DOHH2 (cell line): ENCODE measurements at regions not wholly inside any gene's neighbourhood (a gene's known extent, or its start where the extent isn't known, plus 50 kb on each side); places are given as distances from the start of the nearest gene placed in this dataset.

Experiments
- H3F3A ChIP-seq: fragments of 200-600 bp; sonication (generic), shearing (Covaris generic); 2 replicates; pipeline ENCODE4 v1.6.0; 2016; ENCODE audit warnings: antibody characterized with exemption, mild to moderate bottlenecking; ENCODE audit not compliant: control insufficient read depth, insufficient read depth
- H3K27ac ChIP-seq: fragments of 200-600 bp; sonication (generic); 2 replicates; pipeline ENCODE4 v1.5.1; 2014; ENCODE audit warnings: low read depth, mild to moderate bottlenecking, low read length, moderate library complexity
- H3K27me3 ChIP-seq: fragments of 200-600 bp; sonication (generic); 2 replicates; pipeline ENCODE4 v1.6.1; 2014; ENCODE audit warnings: mild to moderate bottlenecking, low read length, mixed read lengths; ENCODE audit not compliant: control insufficient read depth
- H3K36me3 ChIP-seq: fragments of 200-600 bp; sonication (generic); 2 replicates; pipeline ENCODE4 v1.6.1; 2014; ENCODE audit warnings: mild to moderate bottlenecking, low read length, moderate library complexity, mixed read lengths; ENCODE audit not compliant: control insufficient read depth
- H3K4me1 ChIP-seq: fragments of 200-600 bp; sonication (generic); 2 replicates; pipeline ENCODE4 v1.6.1; 2014; ENCODE audit warnings: mild to moderate bottlenecking, low read length, mixed read lengths; ENCODE audit not compliant: control insufficient read depth
- H3K4me2 ChIP-seq: fragments of 200-600 bp; sonication (generic); 2 replicates; pipeline ENCODE4 v1.6.0; 2014; ENCODE audit warnings: mild to moderate bottlenecking, low read length, moderate library complexity
- H3K4me3 ChIP-seq: fragments of 200-600 bp; sonication (generic); 2 replicates; pipeline ENCODE4 v1.5.1; 2014; ENCODE audit warnings: mild to moderate bottlenecking, low read length, mixed read lengths
- H3K79me2 ChIP-seq: fragments of 200-600 bp; sonication (generic); 2 replicates; pipeline ENCODE4 v1.6.1; 2014; ENCODE audit warnings: mild to moderate bottlenecking, low read length, mixed read lengths; ENCODE audit not compliant: control insufficient read depth
- H3K9me2 ChIP-seq: fragments of 200-600 bp; sonication (generic); replicated peaks from 2 replicates; pipeline ENCODE4 v1.6.1; 2014; ENCODE audit warnings: mild to moderate bottlenecking, low read length, mixed read lengths; ENCODE audit not compliant: control insufficient read depth
- H3K9me3 ChIP-seq: fragments of 200-600 bp; sonication (generic); 2 replicates; pipeline ENCODE4 v1.6.1; 2014; ENCODE audit warnings: antibody characterized with exemption, low read length, mixed read lengths; ENCODE audit not compliant: control insufficient read depth, insufficient read depth
- H4K20me1 ChIP-seq: fragments of 200-600 bp; sonication (generic); 2 replicates; pipeline ENCODE4 v1.6.0; 2014; ENCODE audit warnings: low read depth, mild to moderate bottlenecking, antibody characterized with exemption, low read length, moderate library complexity; ENCODE audit not compliant: control insufficient read depth, insufficient read depth
- CTCF ChIP-seq: fragments of 200-600 bp; sonication (generic); IDR thresholded peaks from one replicate; pipeline ENCODE4 v1.5.1; 2014; ENCODE audit warnings: antibody characterized with exemption, mild to moderate bottlenecking, low read depth, low read length; ENCODE audit not compliant: poor library complexity, severe bottlenecking
- EZH2phosphoT487 ChIP-seq: fragments of 200-600 bp; sonication (generic); IDR thresholded peaks from 2 replicates; pipeline ENCODE4 v1.6.1; 2017; ENCODE audit warnings: borderline replicate concordance, mild to moderate bottlenecking, antibody characterized with exemption, low read length, moderate library complexity, mixed read lengths

GRCh38 chr9:8208465-8208864 lies 408.9 kb upstream of the DMAC1 start:
- no peak overlapping the region for H3K4me2 ChIP-seq
- TF ChIP-seq EZH2phosphoT487: no peak
- no peak for TF ChIP-seq CTCF
- H4K20me1 ChIP-seq: no peaks in the 10 kb centered on the region
- H3K9me3 ChIP-seq: no peaks in the 10 kb centered on the region
- no peaks in the 10 kb centered on the region for H3K27me3 ChIP-seq
- H3K36me3 ChIP-seq: no peaks in the 10 kb centered on the region
- no peaks in the 10 kb centered on the region for H3K79me2 ChIP-seq
- no peak overlapping the region for H3K27ac ChIP-seq
- H3F3A ChIP-seq: no peaks in the 10 kb centered on the region
- H3K9me2 ChIP-seq: no peaks in the 10 kb centered on the region
- H3K4me3 ChIP-seq: no peak overlapping the region
- H3K4me1 ChIP-seq: no peaks in the 10 kb centered on the region

DNA sequence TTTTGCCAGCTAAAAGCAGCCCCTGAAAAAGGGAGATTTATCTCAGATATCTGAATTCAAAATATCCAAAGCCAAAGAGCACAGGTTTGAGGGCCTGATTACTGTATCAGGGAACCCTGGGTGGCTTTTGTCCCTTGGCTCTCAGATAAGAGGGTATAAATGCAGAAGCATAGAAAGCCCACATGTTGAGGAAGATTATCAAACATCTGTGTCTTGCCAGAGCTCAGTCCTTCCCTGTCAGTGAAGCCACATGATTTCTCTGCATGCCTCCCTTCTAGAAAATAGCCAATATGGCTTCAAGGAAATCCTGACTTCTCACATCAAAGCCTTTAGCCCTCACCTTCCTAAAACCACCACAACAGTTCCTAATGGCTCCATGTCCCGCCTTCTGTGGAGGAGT lies 408.0 kb upstream of the DMAC1 start:
- no peaks in the 10 kb centered on the region for H4K20me1 ChIP-seq

DNA sequence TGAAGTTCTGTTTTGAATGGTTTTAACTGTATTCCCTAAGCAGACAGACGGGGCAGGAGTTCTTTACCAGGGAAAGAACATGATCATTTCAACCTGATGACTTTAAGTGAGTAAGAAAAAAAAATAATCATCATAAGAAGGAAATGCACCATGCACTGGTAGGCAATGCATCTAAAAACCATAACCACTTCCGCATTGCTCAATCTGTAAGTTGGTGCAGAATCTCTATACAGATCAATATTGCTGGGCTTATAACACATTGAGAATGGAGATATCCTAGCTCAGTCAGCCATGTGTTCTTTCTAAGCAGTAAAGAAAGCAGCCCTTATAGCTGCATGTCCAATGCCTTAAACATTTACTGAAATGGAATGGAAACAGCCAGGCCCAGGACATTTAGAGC lies 407.1 kb upstream of the DMAC1 start:
- H3F3A ChIP-seq: no peaks in the 10 kb centered on the region
- no peak overlapping the region for H3K4me2 ChIP-seq
- H3K36me3 ChIP-seq: no peaks in the 10 kb centered on the region
- no peak overlapping the region for H3K27ac ChIP-seq
- no peaks in the 10 kb centered on the region for H3K79me2 ChIP-seq
- TF ChIP-seq CTCF (no peak), EZH2phosphoT487 (no peak)
- H4K20me1 ChIP-seq: no peaks in the 10 kb centered on the region
- H3K4me3 ChIP-seq: no peak overlapping the region
- no peaks in the 10 kb centered on the region for H3K9me2 ChIP-seq
- H3K27me3 ChIP-seq: no peaks in the 10 kb centered on the region
- H3K9me3 ChIP-seq: no peaks in the 10 kb centered on the region
- no peaks in the 10 kb centered on the region for H3K4me1 ChIP-seq

More for the DNA sequence above, 408.0 kb upstream of the DMAC1 start:
- Histone ChIP-seq H3K4me3 (no peak overlapping the region), H3K4me2 (no peak overlapping the region), H3K9me2 (no peaks in the 10 kb centered on the region), H3K79me2 (no peaks in the 10 kb centered on the region), H3K9me3 (no peaks in the 10 kb centered on the region), H3K27me3 (no peaks in the 10 kb centered on the region), H3K36me3 (no peaks in the 10 kb centered on the region), H3F3A (no peaks in the 10 kb centered on the region), H3K4me1 (no peaks in the 10 kb centered on the region), H3K27ac (no peak overlapping the region)
- no peak for TF ChIP-seq EZH2phosphoT487
- TF ChIP-seq CTCF: no peak

DNA sequence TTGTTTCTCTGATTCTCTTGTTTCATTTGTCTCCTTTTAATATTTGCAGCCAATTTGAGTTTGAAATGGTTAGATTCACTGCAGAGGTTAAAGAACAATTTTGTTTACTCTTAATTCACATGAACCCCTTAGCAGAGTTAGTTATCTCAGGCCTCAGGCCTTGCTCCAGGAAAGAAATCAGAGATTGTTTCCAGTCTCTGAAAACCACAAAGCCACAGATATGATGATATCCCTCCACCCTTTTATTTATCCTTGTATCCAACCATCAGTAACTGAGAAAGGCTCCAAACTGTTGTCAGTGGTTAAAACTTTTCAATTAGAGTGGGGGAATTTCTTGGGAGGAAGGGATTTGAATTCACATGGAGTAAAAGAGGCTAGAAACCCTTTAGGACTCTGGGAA lies 406.0 kb upstream of the DMAC1 start:
- Histone ChIP-seq H3K9me3 (no peaks in the 10 kb centered on the region), H3K9me2 (no peaks in the 10 kb centered on the region), H3K4me3 (no peak overlapping the region), H3F3A (no peaks in the 10 kb centered on the region), H3K4me1 (no peaks in the 10 kb centered on the region), H3K79me2 (no peaks in the 10 kb centered on the region), H3K27me3 (no peaks in the 10 kb centered on the region), H4K20me1 (no peaks in the 10 kb centered on the region), H3K36me3 (no peaks in the 10 kb centered on the region), H3K4me2 (no peak overlapping the region), H3K27ac (no peak overlapping the region)
- no peak for TF ChIP-seq EZH2phosphoT487
- no peak for TF ChIP-seq CTCF
